Neural cell (in vitro differentiated cells): ENCODE measurements at regions not wholly inside any gene's neighbourhood (a gene's known extent, or its start where the extent isn't known, plus 50 kb on each side); places are given as distances from the start of the nearest gene placed in this dataset.

Experiments
- SMC3 ChIP-seq: fragments of 450-650 bp; conservative IDR thresholded peaks from 2 replicates; pipeline ENCODE4 v1.6.1; 2014; ENCODE audit warnings: antibody characterized with exemption, mild to moderate bottlenecking, moderate library complexity; ENCODE audit not compliant: poor library complexity
- TF ChIP-seq, protein P1 (sequence below): fragments of 450-650 bp; IDR thresholded peaks from 2 replicates; pipeline ENCODE4 v1.5.1; 2014; ENCODE audit warnings: antibody characterized with exemption, mild to moderate bottlenecking, moderate library complexity; ENCODE audit not compliant: poor library complexity, severe bottlenecking

DNA sequence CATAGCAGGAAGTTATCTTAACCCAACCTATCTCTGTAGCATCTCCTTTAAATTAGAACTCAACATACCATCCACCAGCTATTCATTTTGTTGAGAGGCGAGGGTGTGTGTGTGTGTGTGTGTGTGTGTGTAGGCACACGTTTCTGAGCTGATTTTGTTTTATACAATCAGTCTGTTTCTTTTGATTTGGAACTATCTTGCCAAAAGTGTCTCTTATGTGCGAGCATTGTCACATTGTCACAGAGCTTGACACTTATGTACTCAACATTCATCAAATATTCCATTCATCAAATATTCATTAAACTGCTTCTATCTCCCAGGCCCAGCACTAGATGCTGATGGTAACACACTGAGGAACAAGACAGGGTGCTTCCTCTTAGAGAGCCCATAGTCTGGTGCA is 180.4 kb downstream of the HAPSTR1 start:
- TF ChIP-seq, protein P1, sequence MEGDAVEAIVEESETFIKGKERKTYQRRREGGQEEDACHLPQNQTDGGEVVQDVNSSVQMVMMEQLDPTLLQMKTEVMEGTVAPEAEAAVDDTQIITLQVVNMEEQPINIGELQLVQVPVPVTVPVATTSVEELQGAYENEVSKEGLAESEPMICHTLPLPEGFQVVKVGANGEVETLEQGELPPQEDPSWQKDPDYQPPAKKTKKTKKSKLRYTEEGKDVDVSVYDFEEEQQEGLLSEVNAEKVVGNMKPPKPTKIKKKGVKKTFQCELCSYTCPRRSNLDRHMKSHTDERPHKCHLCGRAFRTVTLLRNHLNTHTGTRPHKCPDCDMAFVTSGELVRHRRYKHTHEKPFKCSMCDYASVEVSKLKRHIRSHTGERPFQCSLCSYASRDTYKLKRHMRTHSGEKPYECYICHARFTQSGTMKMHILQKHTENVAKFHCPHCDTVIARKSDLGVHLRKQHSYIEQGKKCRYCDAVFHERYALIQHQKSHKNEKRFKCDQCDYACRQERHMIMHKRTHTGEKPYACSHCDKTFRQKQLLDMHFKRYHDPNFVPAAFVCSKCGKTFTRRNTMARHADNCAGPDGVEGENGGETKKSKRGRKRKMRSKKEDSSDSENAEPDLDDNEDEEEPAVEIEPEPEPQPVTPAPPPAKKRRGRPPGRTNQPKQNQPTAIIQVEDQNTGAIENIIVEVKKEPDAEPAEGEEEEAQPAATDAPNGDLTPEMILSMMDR: no peak
- no peak for TF ChIP-seq SMC3
